ENCODE measurements at regions not wholly inside any gene's neighbourhood (a gene's known extent, or its start where the extent isn't known, plus 50 kb on each side); places are given as distances from the start of the nearest gene placed in this dataset.
"Not testable (repeated sequence)": the region's sequence is repeated elsewhere in the genome, so short reads cannot be mapped to it uniquely, and the experiment has no call there.

GRCh38 chr13:74273581-74273980 is 139.4 kb upstream of the KLF12 start:
- no peak overlapping the region for H3K9ac ChIP-seq (ENCODE audit: low read length in 2 of 2)
- H3K27me3 ChIP-seq (ENCODE audit: control insufficient read depth in 1 of 2, insufficient read depth in 2 of 2, low read length in 2 of 2), result no peaks in the 10 kb centered on the region
- peaks cover 4% of the 10 kb centered on the region in 2 donors for H3K9me3 ChIP-seq (ENCODE audit: control insufficient read depth in 2 of 2, low read length in 2 of 2)
- no peak overlapping the region for H3K4me3 ChIP-seq (ENCODE audit: low read length in 2 of 2)
- no peak overlapping the region for H3K27ac ChIP-seq (ENCODE audit: low read length)
- H3K4me1 ChIP-seq (ENCODE audit: control insufficient read depth, insufficient read depth, low read length), result no peaks in the 10 kb centered on the region
- no peaks in the 10 kb centered on the region for H3K36me3 ChIP-seq (ENCODE audit: control insufficient read depth in 2 of 2, insufficient read depth in 2 of 2, low read length in 2 of 2)

GRCh38 chr13:74272826-74273225 is 138.6 kb upstream of the KLF12 start:
- no peak overlapping the region for H3K9ac ChIP-seq (ENCODE audit: low read length in 2 of 2)
- no peak overlapping the region for H3K4me3 ChIP-seq (ENCODE audit: low read length in 2 of 2)

GRCh38 chr13:74270018-74270417 is 135.8 kb upstream of the KLF12 start:
- Histone ChIP-seq H3K9ac (ENCODE audit: low read length in 2 of 2) (no peak overlapping the region), H3K27me3 (ENCODE audit: control insufficient read depth in 1 of 2, insufficient read depth in 2 of 2, low read length in 2 of 2) (no peaks in the 10 kb centered on the region), H3K4me1 (ENCODE audit: control insufficient read depth, insufficient read depth, low read length) (no peaks in the 10 kb centered on the region)

More at GRCh38 chr13:74272826-74273225, 138.6 kb upstream of the KLF12 start:
- no peaks in the 10 kb centered on the region for H3K4me1 ChIP-seq (ENCODE audit: control insufficient read depth, insufficient read depth, low read length)
- no peak overlapping the region for H3K27ac ChIP-seq (ENCODE audit: low read length)
- no peaks in the 10 kb centered on the region for H3K36me3 ChIP-seq (ENCODE audit: control insufficient read depth in 2 of 2, insufficient read depth in 2 of 2, low read length in 2 of 2)
- H3K9me3 ChIP-seq (ENCODE audit: control insufficient read depth in 2 of 2, low read length in 2 of 2), result peaks cover 4% of the 10 kb centered on the region in 2 donors
- H3K27me3 ChIP-seq (ENCODE audit: control insufficient read depth in 1 of 2, insufficient read depth in 2 of 2, low read length in 2 of 2), result no peaks in the 10 kb centered on the region

GRCh38 chr13:74266861-74267260 is 132.7 kb upstream of the KLF12 start:
- Histone ChIP-seq H3K4me3 (ENCODE audit: low read length in 2 of 2) (no peak overlapping the region), H3K9me3 (ENCODE audit: control insufficient read depth in 2 of 2, low read length in 2 of 2) (peaks cover 4 to 9% of the 10 kb centered on the region in 2 donors), H3K9ac (ENCODE audit: low read length in 2 of 2) (no peak overlapping the region), H3K4me1 (ENCODE audit: control insufficient read depth, insufficient read depth, low read length) (no peaks in the 10 kb centered on the region), H3K27ac (ENCODE audit: low read length) (no peak overlapping the region), H3K27me3 (ENCODE audit: control insufficient read depth in 1 of 2, insufficient read depth in 2 of 2, low read length in 2 of 2) (no peaks in the 10 kb centered on the region), H3K36me3 (ENCODE audit: control insufficient read depth in 2 of 2, insufficient read depth in 2 of 2, low read length in 2 of 2) (no peaks in the 10 kb centered on the region)

More at GRCh38 chr13:74270018-74270417, 135.8 kb upstream of the KLF12 start:
- no peak overlapping the region for H3K4me3 ChIP-seq (ENCODE audit: low read length in 2 of 2)
- H3K9me3 ChIP-seq (ENCODE audit: control insufficient read depth in 2 of 2, low read length in 2 of 2), result peaks cover 4% of the 10 kb centered on the region in 2 donors
- no peaks in the 10 kb centered on the region for H3K36me3 ChIP-seq (ENCODE audit: control insufficient read depth in 2 of 2, insufficient read depth in 2 of 2, low read length in 2 of 2)
- H3K27ac ChIP-seq (ENCODE audit: low read length), result no peak overlapping the region

- Histone ChIP-seq H3K9me3 (ENCODE audit: control insufficient read depth in 2 of 2, low read length in 2 of 2) (peaks cover 0 to 5% of the 10 kb centered on the region in 2 donors), H3K27me3 (ENCODE audit: control insufficient read depth in 1 of 2, insufficient read depth in 2 of 2, low read length in 2 of 2) (no peaks in the 10 kb centered on the region), H3K9ac (ENCODE audit: low read length in 2 of 2) (no peak overlapping the region), H3K4me3 (ENCODE audit: low read length in 2 of 2) (no peak overlapping the region), H3K4me1 (ENCODE audit: control insufficient read depth, insufficient read depth, low read length) (no peaks in the 10 kb centered on the region), H3K36me3 (ENCODE audit: control insufficient read depth in 2 of 2, insufficient read depth in 2 of 2, low read length in 2 of 2) (no peaks in the 10 kb centered on the region), H3K27ac (ENCODE audit: low read length) (no peak overlapping the region)
Measured at GRCh38 chr13:74266309-74266708, 132.1 kb upstream of the KLF12 start.

- H3K9ac ChIP-seq (ENCODE audit: low read length in 2 of 2), result no peak overlapping the region
- H3K36me3 ChIP-seq (ENCODE audit: control insufficient read depth in 2 of 2, insufficient read depth in 2 of 2, low read length in 2 of 2), result no peaks in the 10 kb centered on the region
- H3K27ac ChIP-seq (ENCODE audit: low read length), result no peak overlapping the region
- no peaks in the 10 kb centered on the region for H3K27me3 ChIP-seq (ENCODE audit: control insufficient read depth in 1 of 2, insufficient read depth in 2 of 2, low read length in 2 of 2)
- no peaks in the 10 kb centered on the region for H3K4me1 ChIP-seq (ENCODE audit: control insufficient read depth, insufficient read depth, low read length)
- H3K4me3 ChIP-seq (ENCODE audit: low read length in 2 of 2), result no peak overlapping the region
- H3K9me3 ChIP-seq (ENCODE audit: control insufficient read depth in 2 of 2, low read length in 2 of 2), result peaks cover 0 to 5% of the 10 kb centered on the region in 2 donors
Measured at GRCh38 chr13:74264333-74264732, 130.1 kb upstream of the KLF12 start.

- not testable (repeated sequence) for H3K36me3 ChIP-seq (ENCODE audit: control insufficient read depth in 2 of 2, insufficient read depth in 2 of 2, low read length in 2 of 2); H3K27me3 ChIP-seq (ENCODE audit: control insufficient read depth in 1 of 2, insufficient read depth in 2 of 2, low read length in 2 of 2); H3K9ac ChIP-seq (ENCODE audit: low read length in 2 of 2); H3K9me3 ChIP-seq (ENCODE audit: control insufficient read depth in 2 of 2, low read length in 2 of 2); H3K4me3 ChIP-seq (ENCODE audit: low read length in 2 of 2); H3K27ac ChIP-seq (ENCODE audit: low read length); H3K4me1 ChIP-seq (ENCODE audit: control insufficient read depth, insufficient read depth, low read length)
Measured at GRCh38 chr13:74260420-74260819, 126.2 kb upstream of the KLF12 start.

- no peaks in the 10 kb centered on the region for H3K36me3 ChIP-seq (ENCODE audit: control insufficient read depth in 2 of 2, insufficient read depth in 2 of 2, low read length in 2 of 2)
- H3K27ac ChIP-seq (ENCODE audit: low read length), result no peak overlapping the region
Measured at GRCh38 chr13:74259641-74260040, 125.4 kb upstream of the KLF12 start.

GRCh38 chr13:74258961-74259360 is 124.8 kb upstream of the KLF12 start:
- H3K36me3 ChIP-seq (ENCODE audit: control insufficient read depth in 2 of 2, insufficient read depth in 2 of 2, low read length in 2 of 2), result no peaks in the 10 kb centered on the region
- no peak overlapping the region for H3K4me3 ChIP-seq (ENCODE audit: low read length in 2 of 2)
- no peak overlapping the region for H3K9ac ChIP-seq (ENCODE audit: low read length in 2 of 2)
- peaks cover 0 to 2% of the 10 kb centered on the region in 2 donors for H3K9me3 ChIP-seq (ENCODE audit: control insufficient read depth in 2 of 2, low read length in 2 of 2)
- H3K27ac ChIP-seq (ENCODE audit: low read length), result no peak overlapping the region
- H3K27me3 ChIP-seq (ENCODE audit: control insufficient read depth in 1 of 2, insufficient read depth in 2 of 2, low read length in 2 of 2), result no peaks in the 10 kb centered on the region
- H3K4me1 ChIP-seq (ENCODE audit: control insufficient read depth, insufficient read depth, low read length), result no peaks in the 10 kb centered on the region

More at GRCh38 chr13:74259641-74260040, 125.4 kb upstream of the KLF12 start:
- Histone ChIP-seq H3K27me3 (ENCODE audit: control insufficient read depth in 1 of 2, insufficient read depth in 2 of 2, low read length in 2 of 2) (no peaks in the 10 kb centered on the region), H3K9me3 (ENCODE audit: control insufficient read depth in 2 of 2, low read length in 2 of 2) (peaks cover 0 to 3% of the 10 kb centered on the region in 2 donors), H3K4me1 (ENCODE audit: control insufficient read depth, insufficient read depth, low read length) (no peaks in the 10 kb centered on the region), H3K4me3 (ENCODE audit: low read length in 2 of 2) (no peak overlapping the region), H3K9ac (ENCODE audit: low read length in 2 of 2) (no peak overlapping the region)

GRCh38 chr13:74256969-74257368 is 122.8 kb upstream of the KLF12 start:
- Histone ChIP-seq H3K36me3 (ENCODE audit: control insufficient read depth in 2 of 2, insufficient read depth in 2 of 2, low read length in 2 of 2) (no peaks in the 10 kb centered on the region), H3K4me1 (ENCODE audit: control insufficient read depth, insufficient read depth, low read length) (no peaks in the 10 kb centered on the region), H3K27me3 (ENCODE audit: control insufficient read depth in 1 of 2, insufficient read depth in 2 of 2, low read length in 2 of 2) (no peaks in the 10 kb centered on the region), H3K27ac (ENCODE audit: low read length) (no peak overlapping the region), H3K9me3 (ENCODE audit: control insufficient read depth in 2 of 2, low read length in 2 of 2) (no peaks in the 10 kb centered on the region), H3K9ac (ENCODE audit: low read length in 2 of 2) (no peak overlapping the region), H3K4me3 (ENCODE audit: low read length in 2 of 2) (no peak overlapping the region)

GRCh38 chr13:74253161-74253560 is 119.0 kb upstream of the KLF12 start:
- Histone ChIP-seq H3K36me3 (ENCODE audit: control insufficient read depth in 2 of 2, insufficient read depth in 2 of 2, low read length in 2 of 2) (no peaks in the 10 kb centered on the region), H3K4me1 (ENCODE audit: control insufficient read depth, insufficient read depth, low read length) (no peaks in the 10 kb centered on the region), H3K4me3 (ENCODE audit: low read length in 2 of 2) (no peak overlapping the region), H3K27ac (ENCODE audit: low read length) (no peak overlapping the region), H3K9me3 (ENCODE audit: control insufficient read depth in 2 of 2, low read length in 2 of 2) (no peaks in the 10 kb centered on the region), H3K27me3 (ENCODE audit: control insufficient read depth in 1 of 2, insufficient read depth in 2 of 2, low read length in 2 of 2) (no peaks in the 10 kb centered on the region), H3K9ac (ENCODE audit: low read length in 2 of 2) (no peak overlapping the region)

Data from stomach smooth muscle (tissue), 2 donors.